Testis (tissue), 2 donors: ENCODE measurements at regions not wholly inside any gene's neighbourhood (a gene's known extent, or its start where the extent isn't known, plus 50 kb on each side); places are given as distances from the start of the nearest gene placed in this dataset.

Experiments
- DNase-seq: peaks from one replicate; pipeline ENCODE4 v3.0.0-alpha.2; 2019
- H3K27ac ChIP-seq, 2 donors: fragments of 200-600 bp; sonication (generic); one replicate each; pipeline ENCODE4 v1.5.1; 2019
- H3K27me3 ChIP-seq: fragments of 200-600 bp; sonication (generic); one replicate; pipeline ENCODE4 v1.5.1; 2019
- H3K36me3 ChIP-seq: fragments of 200-600 bp; sonication (generic); one replicate; pipeline ENCODE4 v1.5.1; 2017; ENCODE audit warnings: low read depth; ENCODE audit errors: missing control alignments
- H3K4me1 ChIP-seq: fragments of 200-600 bp; sonication (generic); one replicate; pipeline ENCODE4 v1.5.1; 2019
- H3K4me3 ChIP-seq, 2 donors: fragments of 200-600 bp; sonication (generic); one replicate each; pipeline ENCODE4 v1.5.1; 2017 to 2019
- H3K9me3 ChIP-seq: fragments of 200-600 bp; sonication (generic); one replicate; pipeline ENCODE4 v1.5.1; 2017
- POLR2A ChIP-seq: fragments of 450-650 bp; IDR thresholded peaks from one replicate; pipeline ENCODE4 v1.6.1; 2017; ENCODE audit warnings: antibody characterized with exemption, mild to moderate bottlenecking, moderate library complexity
- WGBS, 2 donors: methylation state at CpG; one replicate each; pipeline ENCODE4 v1.1.5; 2018; 5-methylcytosine and 5-hydroxymethylcytosine counted together
- intact Hi-C: fragments of 100-400 bp; cut with DNase I; formaldehyde crosslinking; loops from one replicate; pipeline ENCODE4 v1.15.1; 2023; ENCODE audit warnings: low total_unique reads
- TF ChIP-seq, protein P1 (sequence below), 3 experiments: fragments of 450-650 bp in 2 of 3; fragments of 200-600 bp in 1 of 3; sonication (generic) in 1 of 3; IDR thresholded peaks; one replicate each; pipeline ENCODE4 v1.5.1; 2016 to 2019; ENCODE audit warnings: antibody characterized with exemption in 3 of 3, mild to moderate bottlenecking in 2 of 3, moderate library complexity in 1 of 3

DNA sequence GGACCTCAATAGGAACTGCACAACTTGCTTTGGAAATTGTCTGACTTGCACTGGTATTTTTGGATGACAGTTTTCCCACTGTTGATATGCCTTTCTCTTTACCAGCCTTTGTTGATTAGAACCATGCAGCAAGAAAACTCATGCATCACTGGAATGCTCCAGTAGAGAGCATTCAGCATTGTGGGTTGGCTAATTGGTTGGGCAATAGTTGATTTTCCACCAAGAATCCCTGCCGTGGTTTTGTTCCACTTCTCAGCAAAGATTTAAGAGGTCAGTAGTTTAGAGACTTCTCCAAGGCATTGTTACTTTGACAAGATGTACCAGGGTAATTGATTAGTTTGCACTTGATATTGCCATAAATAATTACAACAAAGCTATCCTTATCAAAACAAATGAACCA is 260.0 kb downstream of the DHX35 start:
- Histone ChIP-seq H3K4me3 (no peak overlapping the region), H3K36me3 (no peaks in the 10 kb centered on the region), H3K9me3 (no peaks in the 10 kb centered on the region), H3K27ac (no peak overlapping the region), H3K27me3 (no peaks in the 10 kb centered on the region), H3K4me1 (no peaks in the 10 kb centered on the region)
- DNase-seq = no peak
- WGBS, 2 donors = 27 to 29% methylated on average over 1 of the region's 1 CpG
- TF ChIP-seq, protein P1, sequence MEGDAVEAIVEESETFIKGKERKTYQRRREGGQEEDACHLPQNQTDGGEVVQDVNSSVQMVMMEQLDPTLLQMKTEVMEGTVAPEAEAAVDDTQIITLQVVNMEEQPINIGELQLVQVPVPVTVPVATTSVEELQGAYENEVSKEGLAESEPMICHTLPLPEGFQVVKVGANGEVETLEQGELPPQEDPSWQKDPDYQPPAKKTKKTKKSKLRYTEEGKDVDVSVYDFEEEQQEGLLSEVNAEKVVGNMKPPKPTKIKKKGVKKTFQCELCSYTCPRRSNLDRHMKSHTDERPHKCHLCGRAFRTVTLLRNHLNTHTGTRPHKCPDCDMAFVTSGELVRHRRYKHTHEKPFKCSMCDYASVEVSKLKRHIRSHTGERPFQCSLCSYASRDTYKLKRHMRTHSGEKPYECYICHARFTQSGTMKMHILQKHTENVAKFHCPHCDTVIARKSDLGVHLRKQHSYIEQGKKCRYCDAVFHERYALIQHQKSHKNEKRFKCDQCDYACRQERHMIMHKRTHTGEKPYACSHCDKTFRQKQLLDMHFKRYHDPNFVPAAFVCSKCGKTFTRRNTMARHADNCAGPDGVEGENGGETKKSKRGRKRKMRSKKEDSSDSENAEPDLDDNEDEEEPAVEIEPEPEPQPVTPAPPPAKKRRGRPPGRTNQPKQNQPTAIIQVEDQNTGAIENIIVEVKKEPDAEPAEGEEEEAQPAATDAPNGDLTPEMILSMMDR (IDR thresholded peaks at IDR 0.05) = no peak
- TF ChIP-seq POLR2A = no peak
- intact Hi-C loops = no loop called here

DNA sequence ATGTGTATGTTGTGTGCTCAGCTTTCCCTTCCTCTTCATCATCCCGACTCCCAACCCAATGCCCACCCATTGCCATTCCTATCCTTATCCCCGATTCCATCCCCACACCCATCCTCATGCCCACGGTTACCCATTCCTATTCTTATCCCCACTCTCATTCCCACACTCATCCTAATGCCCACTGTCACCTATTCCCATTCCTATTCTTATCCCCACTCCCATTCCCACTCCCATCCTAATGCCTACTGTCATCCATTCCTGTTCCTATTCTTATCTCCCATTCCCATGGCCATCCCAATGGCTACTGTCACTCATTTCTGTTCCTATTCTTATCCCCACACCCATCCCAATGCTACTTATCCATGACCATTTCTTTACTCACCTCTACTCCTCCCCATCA is 254.1 kb downstream of the DHX35 start:
- Histone ChIP-seq H3K4me1 (no peaks in the 10 kb centered on the region), H3K27me3 (no peaks in the 10 kb centered on the region), H3K9me3 (no peaks in the 10 kb centered on the region), H3K4me3 (no peak overlapping the region), H3K27ac (no peak overlapping the region), H3K36me3 (no peaks in the 10 kb centered on the region)
- TF ChIP-seq, protein P1 (IDR thresholded peaks at IDR 0.05) = no peak
- TF ChIP-seq POLR2A = no peak
- WGBS, 2 donors = 81 to 89% methylated on average over 3 of the region's 3 CpGs
- no peak for DNase-seq
- intact Hi-C loops = no loop called here

DNA sequence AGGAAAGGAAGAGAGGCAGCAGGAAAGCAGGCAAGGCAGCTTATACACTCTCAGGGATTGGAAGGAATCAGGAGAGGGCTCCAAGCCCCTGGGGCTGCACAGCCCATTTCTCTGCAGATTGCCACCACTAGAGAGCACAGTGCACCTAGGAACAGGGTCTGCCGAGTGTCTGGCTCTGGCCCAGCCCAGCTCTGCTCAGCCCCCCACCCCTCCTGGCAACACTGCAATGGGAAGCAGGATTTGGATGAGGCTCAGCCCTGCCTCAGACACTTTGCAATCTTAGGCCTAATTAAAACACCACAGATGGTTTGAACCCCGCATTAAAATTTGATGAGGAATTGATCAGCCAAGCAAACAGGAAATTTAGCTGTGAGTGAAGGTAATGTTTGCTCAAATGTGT is 252.7 kb downstream of the DHX35 start:
- DNase-seq = no peak
- H3K27me3 ChIP-seq = no peaks in the 10 kb centered on the region
- no peaks in the 10 kb centered on the region for H3K36me3 ChIP-seq
- no peak for TF ChIP-seq POLR2A
- TF ChIP-seq, protein P1 (IDR thresholded peaks at IDR 0.05) = no peak
- 51 to 68% methylated on average over 2 of the region's 2 CpGs for WGBS, 2 donors
- H3K4me1 ChIP-seq = no peaks in the 10 kb centered on the region
- H3K4me3 ChIP-seq = no peak overlapping the region
- H3K27ac ChIP-seq = no peak overlapping the region
- intact Hi-C loops = no loop called here
- H3K9me3 ChIP-seq = no peaks in the 10 kb centered on the region

DNA sequence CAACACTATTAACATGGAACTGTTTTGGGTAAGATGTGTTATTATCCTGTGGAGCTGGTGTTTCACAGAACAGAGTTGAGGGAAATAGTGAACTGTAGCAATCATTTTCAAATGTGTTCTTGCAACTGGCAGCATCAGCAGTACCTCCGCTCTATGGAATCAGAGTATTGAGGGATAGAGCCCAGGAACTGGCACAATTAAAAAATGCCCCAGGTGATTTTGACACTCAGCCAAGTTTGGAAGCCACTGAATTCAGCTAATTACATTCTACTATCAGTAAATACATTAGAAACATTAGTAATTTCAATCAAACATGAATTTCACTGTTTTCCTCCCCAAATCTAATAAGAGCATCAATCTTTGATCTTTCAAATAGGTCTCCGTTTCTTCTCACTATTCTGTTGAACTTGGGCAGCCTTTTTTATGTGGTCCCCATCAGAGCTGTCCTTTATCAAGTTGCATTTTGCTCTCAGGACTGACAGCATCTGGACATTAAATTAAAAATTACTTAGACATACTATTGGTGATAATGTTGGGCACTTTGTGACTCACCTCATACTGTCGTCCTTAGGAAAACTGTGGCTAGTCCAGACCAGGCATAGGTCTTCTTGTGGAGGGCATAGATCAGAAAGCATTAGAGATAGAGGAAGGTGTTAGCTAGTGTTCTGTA is 251.5 kb downstream of the DHX35 start:
- no peak for DNase-seq
- H3K4me3 ChIP-seq = no peak overlapping the region

More for the DNA sequence above, 251.5 kb downstream of the DHX35 start:
- Histone ChIP-seq H3K9me3 (no peaks in the 10 kb centered on the region), H3K27me3 (no peaks in the 10 kb centered on the region), H3K36me3 (no peaks in the 10 kb centered on the region), H3K4me1 (no peaks in the 10 kb centered on the region), H3K27ac (no peak overlapping the region)
- intact Hi-C loops = no loop called here
- TF ChIP-seq, protein P1 (IDR thresholded peaks at IDR 0.05) = no peak
- TF ChIP-seq POLR2A = no peak
- 88 to 96% methylated on average over 3 of the region's 3 CpGs for WGBS, 2 donors
